SK-N-SH treated with all-trans-retinoic acid at 6 μM for 48 hours (cell line): ENCODE measurements at regions not wholly inside any gene's neighbourhood (a gene's known extent, or its start where the extent isn't known, plus 50 kb on each side); places are given as distances from the start of the nearest gene placed in this dataset.

Experiments
- ARNTL ChIP-seq: fragments of 450-650 bp; formaldehyde crosslinking; IDR thresholded peaks from 2 replicates; pipeline ENCODE4 v1.5.0; 2020; ENCODE audit warnings: low read depth, mild to moderate bottlenecking, moderate library complexity, borderline replicate concordance
- BACH2 ChIP-seq: fragments of 250-450 bp; sonication (Bioruptor Pico); IDR thresholded peaks from 2 replicates; pipeline ENCODE4 v1.9.0; 2021; ENCODE audit warnings: mild to moderate bottlenecking, borderline replicate concordance
- CREB5 ChIP-seq: fragments of 250-450 bp; sonication (Bioruptor Pico); IDR thresholded peaks from 2 replicates; pipeline ENCODE4 v1.5.1; 2020; ENCODE audit warnings: low read depth, mild to moderate bottlenecking, moderate library complexity
- OSR1 ChIP-seq: fragments of 250-450 bp; sonication (Bioruptor Pico); IDR thresholded peaks from 2 replicates; pipeline ENCODE4 v1.8.0; 2022; ENCODE audit warnings: moderate library complexity, mild to moderate bottlenecking, inconsistent platforms
- PATZ1 ChIP-seq: fragments of 250-450 bp; sonication (Bioruptor Pico); IDR thresholded peaks from 2 replicates; pipeline ENCODE4 v1.8.0; 2020; ENCODE audit warnings: mild to moderate bottlenecking, moderate library complexity, borderline replicate concordance
- PPARA ChIP-seq: fragments of 250-450 bp; sonication (Bioruptor Pico); IDR thresholded peaks from 2 replicates; pipeline ENCODE4 v1.5.0; 2020; ENCODE audit warnings: mild to moderate bottlenecking, borderline replicate concordance
- RARB ChIP-seq: fragments of 250-450 bp; sonication (Bioruptor Pico); IDR thresholded peaks from 2 replicates; pipeline ENCODE4 v1.8.0; 2021; ENCODE audit warnings: mild to moderate bottlenecking, moderate library complexity
- SNAI2 ChIP-seq: fragments of 250-450 bp; sonication (Bioruptor Pico); IDR thresholded peaks from 2 replicates; pipeline ENCODE4 v1.5.0; 2020; ENCODE audit warnings: mild to moderate bottlenecking, moderate library complexity
- ZFP30 ChIP-seq: fragments of 450-650 bp; formaldehyde crosslinking; IDR thresholded peaks from 2 replicates; pipeline ENCODE4 v1.5.0; 2022; ENCODE audit warnings: mild to moderate bottlenecking, moderate library complexity

- TF ChIP-seq ARNTL (CRISPR knock-in tag) (no peak), CREB5 (CRISPR knock-in tag) (no peak), BACH2 (no peak), SNAI2 (CRISPR knock-in tag) (no peak), OSR1 (CRISPR knock-in tag) (no peak), PATZ1 (CRISPR knock-in tag) (no peak), RARB (CRISPR knock-in tag) (no peak), PPARA (CRISPR knock-in tag) (no peak), ZFP30 (no peak)
Observed at GRCh38 chr4:17168571-17168970, 270.1 kb upstream of the LDB2 start.
